GM12865 (cell line): ENCODE measurements at regions not wholly inside any gene's neighbourhood (a gene's known extent, or its start where the extent isn't known, plus 50 kb on each side); places are given as distances from the start of the nearest gene placed in this dataset.

Source experiments
- DNase-seq: peaks from one replicate; pipeline ENCODE4 v3.0.0; 2010; ENCODE audit warnings: low read depth
- H3K4me3 ChIP-seq: 2 replicates; pipeline ENCODE4 v1.5.1; 2011; ENCODE audit warnings: mild to moderate bottlenecking, low read depth, low read length, control low read depth
- CTCF ChIP-seq: IDR thresholded peaks from 2 replicates; pipeline ENCODE4 v1.5.1; 2011; ENCODE audit warnings: low read length, control low read depth, low read depth, inconsistent platforms; ENCODE audit not compliant: insufficient read depth; ENCODE audit errors: missing control alignments

- no peak overlapping the region for H3K4me3 ChIP-seq
- no peak for TF ChIP-seq CTCF
- no peak for DNase-seq
These were observed 950.1 kb downstream of the EPHA7 start for GRCh38 chr6:92469186-92469828.

- DNase-seq = no peak
- H3K4me3 ChIP-seq = no peak overlapping the region
- no peak for TF ChIP-seq CTCF
These were observed 951.3 kb downstream of the EPHA7 start for GRCh38 chr6:92468066-92468465.

- no peak overlapping the region for H3K4me3 ChIP-seq
- TF ChIP-seq CTCF = no peak
- no peak for DNase-seq
These were observed 959.2 kb downstream of the EPHA7 start for GRCh38 chr6:92460133-92460532.

GRCh38 chr6:92459606-92460005, 959.8 kb downstream of the EPHA7 start:
- no peak overlapping the region for H3K4me3 ChIP-seq
- no peak for TF ChIP-seq CTCF
- no peak for DNase-seq

- DNase-seq = no peak
- no peak for TF ChIP-seq CTCF
- no peak overlapping the region for H3K4me3 ChIP-seq
These were observed 973.3 kb downstream of the EPHA7 start for GRCh38 chr6:92446052-92446451.

GRCh38 chr6:92433911-92434310, 985.4 kb downstream of the EPHA7 start:
- no peak for TF ChIP-seq CTCF
- no peak for DNase-seq
- H3K4me3 ChIP-seq = no peak overlapping the region

GRCh38 chr6:92431502-92431901, 987.9 kb downstream of the EPHA7 start:
- no peak for TF ChIP-seq CTCF
- no peak overlapping the region for H3K4me3 ChIP-seq
- DNase-seq = no peak
